K562 (cell line): ENCODE measurements at regions not wholly inside any gene's neighbourhood (a gene's known extent, or its start where the extent isn't known, plus 50 kb on each side); places are given as distances from the start of the nearest gene placed in this dataset.
A peak's percentile ranks its signal among the peaks of the same experiment; 100 is the strongest.

Source experiments
- ARID1B ChIP-seq: fragments of 450-650 bp; IDR thresholded peaks from 2 replicates; pipeline ENCODE4 v1.6.1; 2016; ENCODE audit warnings: antibody characterized with exemption, mild to moderate bottlenecking, inconsistent platforms
- FOXO4 ChIP-seq: fragments of 450-650 bp; formaldehyde crosslinking; IDR thresholded peaks from 2 replicates; pipeline ENCODE4 v1.4.0; 2020; ENCODE audit warnings: mild to moderate bottlenecking, moderate library complexity
- HCFC1 ChIP-seq: IDR thresholded peaks from 2 replicates; pipeline ENCODE4 v1.6.1; 2012; ENCODE audit warnings: low read depth, low read length, improper control_type of control experiment
- NFXL1 ChIP-seq: fragments of 450-650 bp; formaldehyde crosslinking; IDR thresholded peaks from 2 replicates; pipeline ENCODE4 v1.4.0; 2021; ENCODE audit warnings: mild to moderate bottlenecking
- POLR2B ChIP-seq: fragments of 450-650 bp; IDR thresholded peaks from 2 replicates; pipeline ENCODE4 v1.6.1; 2018; ENCODE audit warnings: low read depth; ENCODE audit not compliant: partially characterized antibody
- PTBP1 ChIP-seq: fragments of 200-400 bp; formaldehyde crosslinking; IDR thresholded peaks from 2 replicates; pipeline ENCODE4 v1.6.1; 2017; ENCODE audit warnings: low read depth, low read length
- ZBTB17 ChIP-seq: fragments of 450-650 bp; formaldehyde crosslinking; IDR thresholded peaks from 2 replicates; pipeline ENCODE4 v1.4.0; 2020; ENCODE audit warnings: mild to moderate bottlenecking
- ZBTB40 ChIP-seq, 2 experiments: fragments of 450-650 bp in 1 of 2; sonication (generic) in 1 of 2; formaldehyde crosslinking in 1 of 2; IDR thresholded peaks; 2 replicates each; pipeline versions ENCODE4 v1.7.1 to v1.9.0; 2016 to 2022; ENCODE audit warnings: inconsistent platforms in 1 of 2, mild to moderate bottlenecking in 1 of 2, missing genetic modification reagents in 1 of 2
- ZNF121 ChIP-seq: sonication (generic); formaldehyde crosslinking; conservative IDR thresholded peaks from 2 replicates; pipeline ENCODE4 v1.8.0; 2022; ENCODE audit warnings: missing genetic modification reagents
- ZNF408 ChIP-seq: fragments of 250-450 bp; sonication (Bioruptor Pico); IDR thresholded peaks from 2 replicates; pipeline ENCODE4 v1.4.0; 2020; ENCODE audit warnings: low read depth, mild to moderate bottlenecking, moderate library complexity
- TF ChIP-seq, protein P1 (sequence below): IDR thresholded peaks from 2 replicates; pipeline ENCODE4 v1.6.1; 2014; ENCODE audit warnings: antibody characterized with exemption
- TF ChIP-seq, protein P2 (sequence below): fragments of 450-650 bp; formaldehyde crosslinking; IDR thresholded peaks from 2 replicates; pipeline ENCODE4 v1.4.0; 2022; ENCODE audit warnings: mild to moderate bottlenecking, moderate library complexity
- TF ChIP-seq, protein P3 (sequence below): sonication (generic); formaldehyde crosslinking; IDR thresholded peaks from 2 replicates; pipeline ENCODE4 v1.5.0; 2020; ENCODE audit warnings: missing genetic modification reagents

GRCh38 chr15:58357529-58358476 is 74.0 kb upstream of the LIPC start (continued):
- TF ChIP-seq, protein P1, sequence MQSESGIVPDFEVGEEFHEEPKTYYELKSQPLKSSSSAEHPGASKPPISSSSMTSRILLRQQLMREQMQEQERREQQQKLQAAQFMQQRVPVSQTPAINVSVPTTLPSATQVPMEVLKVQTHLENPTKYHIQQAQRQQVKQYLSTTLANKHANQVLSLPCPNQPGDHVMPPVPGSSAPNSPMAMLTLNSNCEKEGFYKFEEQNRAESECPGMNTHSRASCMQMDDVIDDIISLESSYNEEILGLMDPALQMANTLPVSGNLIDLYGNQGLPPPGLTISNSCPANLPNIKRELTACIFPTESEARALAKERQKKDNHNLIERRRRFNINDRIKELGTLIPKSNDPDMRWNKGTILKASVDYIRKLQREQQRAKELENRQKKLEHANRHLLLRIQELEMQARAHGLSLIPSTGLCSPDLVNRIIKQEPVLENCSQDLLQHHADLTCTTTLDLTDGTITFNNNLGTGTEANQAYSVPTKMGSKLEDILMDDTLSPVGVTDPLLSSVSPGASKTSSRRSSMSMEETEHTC = no peak
- TF ChIP-seq, protein P2, sequence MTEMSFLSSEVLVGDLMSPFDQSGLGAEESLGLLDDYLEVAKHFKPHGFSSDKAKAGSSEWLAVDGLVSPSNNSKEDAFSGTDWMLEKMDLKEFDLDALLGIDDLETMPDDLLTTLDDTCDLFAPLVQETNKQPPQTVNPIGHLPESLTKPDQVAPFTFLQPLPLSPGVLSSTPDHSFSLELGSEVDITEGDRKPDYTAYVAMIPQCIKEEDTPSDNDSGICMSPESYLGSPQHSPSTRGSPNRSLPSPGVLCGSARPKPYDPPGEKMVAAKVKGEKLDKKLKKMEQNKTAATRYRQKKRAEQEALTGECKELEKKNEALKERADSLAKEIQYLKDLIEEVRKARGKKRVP (CRISPR knock-in tag) = no peak
- TF ChIP-seq PTBP1 = no peak
- peak; percentile 68 for TF ChIP-seq ARID1B
- TF ChIP-seq ZNF408 (CRISPR knock-in tag) = no peak
- TF ChIP-seq NFXL1 (CRISPR knock-in tag) = no peak
- TF ChIP-seq FOXO4 (CRISPR knock-in tag) = no peak
- TF ChIP-seq ZNF121 (CRISPR knock-in tag) = no peak
- TF ChIP-seq, protein P3, sequence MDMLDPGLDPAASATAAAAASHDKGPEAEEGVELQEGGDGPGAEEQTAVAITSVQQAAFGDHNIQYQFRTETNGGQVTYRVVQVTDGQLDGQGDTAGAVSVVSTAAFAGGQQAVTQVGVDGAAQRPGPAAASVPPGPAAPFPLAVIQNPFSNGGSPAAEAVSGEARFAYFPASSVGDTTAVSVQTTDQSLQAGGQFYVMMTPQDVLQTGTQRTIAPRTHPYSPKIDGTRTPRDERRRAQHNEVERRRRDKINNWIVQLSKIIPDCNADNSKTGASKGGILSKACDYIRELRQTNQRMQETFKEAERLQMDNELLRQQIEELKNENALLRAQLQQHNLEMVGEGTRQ = no peak
- no peak for TF ChIP-seq ZBTB17 (CRISPR knock-in tag)
- peak; percentile 38; the same call in 1 of the 2 replicates for TF ChIP-seq ZBTB40 (IDR thresholded peaks at IDR 0.05)
- TF ChIP-seq ZBTB40 (CRISPR knock-in tag; IDR thresholded peaks at IDR 0.05) = no peak
- TF ChIP-seq HCFC1 = no peak
- no peak for TF ChIP-seq POLR2B
